HG02973 (cell line): ENCODE measurements at regions not wholly inside any gene's neighbourhood (a gene's known extent, or its start where the extent isn't known, plus 50 kb on each side); places are given as distances from the start of the nearest gene placed in this dataset.
"Not testable (repeated sequence)": the region's sequence is repeated elsewhere in the genome, so short reads cannot be mapped to it uniquely, and the experiment has no call there.

Experiments used
- ATAC-seq: cut with Tn5 transposase; IDR thresholded peaks from one replicate; pipeline ENCODE4 v1.9.1; 2021; ENCODE audit warnings: moderate library complexity; ENCODE audit not compliant: unreplicated experiment

GRCh38 chr5:176018598-176018997, 50.5 kb upstream of the THOC3 start:
- ATAC-seq: not testable (repeated sequence)

- not testable (repeated sequence) for ATAC-seq
Measured at GRCh38 chr5:176020852-176021251, 52.7 kb upstream of the THOC3 start.

- ATAC-seq: not testable (repeated sequence)
Measured at GRCh38 chr5:176023535-176023934, 55.4 kb upstream of the THOC3 start.

GRCh38 chr5:176029445-176029844, 61.3 kb upstream of the THOC3 start:
- not testable (repeated sequence) for ATAC-seq

- ATAC-seq: not testable (repeated sequence)
Measured at GRCh38 chr5:176030361-176031117, 62.4 kb upstream of the THOC3 start.

GRCh38 chr5:176031118-176031510, 63.0 kb upstream of the THOC3 start:
- not testable (repeated sequence) for ATAC-seq

GRCh38 chr5:176033186-176033585, 65.1 kb upstream of the THOC3 start:
- not testable (repeated sequence) for ATAC-seq

- ATAC-seq: not testable (repeated sequence)
Measured at GRCh38 chr5:176034407-176035200, 66.5 kb upstream of the THOC3 start.

- ATAC-seq: not testable (repeated sequence)
Measured at GRCh38 chr5:176035201-176035530, 67.1 kb upstream of the THOC3 start.

- ATAC-seq: not testable (repeated sequence)
Measured at GRCh38 chr5:176035816-176036308, 67.7 kb upstream of the THOC3 start.

- not testable (repeated sequence) for ATAC-seq
Measured at GRCh38 chr5:176036391-176036790, 68.3 kb upstream of the THOC3 start.

GRCh38 chr5:176037190-176037589, 69.1 kb upstream of the THOC3 start:
- ATAC-seq: not testable (repeated sequence)

GRCh38 chr5:176040105-176040801, 72.1 kb upstream of the THOC3 start:
- ATAC-seq: not testable (repeated sequence)

GRCh38 chr5:176041248-176041994, 73.3 kb upstream of the THOC3 start:
- ATAC-seq: not testable (repeated sequence)

- ATAC-seq: not testable (repeated sequence)
Measured at GRCh38 chr5:176042020-176042658, 74.0 kb upstream of the THOC3 start.

- not testable (repeated sequence) for ATAC-seq
Measured at GRCh38 chr5:176043252-176043829, 75.2 kb upstream of the THOC3 start.

GRCh38 chr5:176043986-176044385, 75.9 kb upstream of the THOC3 start:
- not testable (repeated sequence) for ATAC-seq

- not testable (repeated sequence) for ATAC-seq
Measured at GRCh38 chr5:176044431-176044830, 76.3 kb upstream of the THOC3 start.

GRCh38 chr5:176045442-176045841, 77.3 kb upstream of the THOC3 start:
- ATAC-seq: not testable (repeated sequence)

- ATAC-seq: not testable (repeated sequence)
Measured at GRCh38 chr5:176048671-176049070, 80.6 kb upstream of the THOC3 start.
